ENCODE measurements at regions not wholly inside any gene's neighbourhood (a gene's known extent, or its start where the extent isn't known, plus 50 kb on each side); places are given as distances from the start of the nearest gene placed in this dataset.
A peak's percentile ranks its signal among the peaks of the same experiment; 100 is the strongest.

- Mint-ChIP-seq H3K9me3 (peaks cover 0 to 20% (median 8%) of the 10 kb centered on the region in 9 donors), H3K4me1 (no peaks in the 10 kb centered on the region), H3K4me3 (no peak overlapping the region), H3K27me3 (no peaks in the 10 kb centered on the region), H3K27ac (no peak overlapping the region), H3K36me3 (no peaks in the 10 kb centered on the region)
- DNase-seq = no peak
- ATAC-seq = no peak
- POLR2A ChIA-PET = no interaction called here
These were observed 914.4 kb upstream of the TENM4 start for GRCh38 chr11:80355251-80355650.

DNA sequence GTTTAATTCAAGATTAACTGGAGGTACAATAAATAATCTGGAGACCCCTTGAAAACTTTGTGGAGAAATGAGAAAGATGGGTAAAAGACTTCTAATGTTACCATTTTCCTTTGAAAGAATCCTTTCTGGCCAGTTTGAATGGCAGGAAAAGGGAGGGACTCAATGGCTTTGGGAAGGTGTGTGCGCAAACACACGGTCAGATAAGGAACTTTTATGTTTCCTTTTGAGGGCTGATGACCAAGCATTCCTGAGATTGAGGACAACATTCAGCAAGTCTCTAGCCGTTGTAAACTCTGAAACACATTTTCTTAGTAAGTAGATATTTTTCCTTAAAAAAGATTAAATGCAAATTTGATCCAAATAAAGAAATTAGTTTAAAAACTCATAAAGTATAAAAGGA, 909.7 kb upstream of the TENM4 start:
- POLR2A ChIA-PET = no interaction called here
- no peak for DNase-seq
- no peak overlapping the region for H3K27ac Mint-ChIP-seq
- no peak for ATAC-seq
- peaks cover 0 to 14% (median 5%) of the 10 kb centered on the region in 9 donors for H3K9me3 Mint-ChIP-seq
- H3K4me3 Mint-ChIP-seq = no peak overlapping the region
- H3K4me1 Mint-ChIP-seq = no peaks in the 10 kb centered on the region
- H3K36me3 Mint-ChIP-seq = no peaks in the 10 kb centered on the region
- H3K27me3 Mint-ChIP-seq = no peaks in the 10 kb centered on the region

DNA sequence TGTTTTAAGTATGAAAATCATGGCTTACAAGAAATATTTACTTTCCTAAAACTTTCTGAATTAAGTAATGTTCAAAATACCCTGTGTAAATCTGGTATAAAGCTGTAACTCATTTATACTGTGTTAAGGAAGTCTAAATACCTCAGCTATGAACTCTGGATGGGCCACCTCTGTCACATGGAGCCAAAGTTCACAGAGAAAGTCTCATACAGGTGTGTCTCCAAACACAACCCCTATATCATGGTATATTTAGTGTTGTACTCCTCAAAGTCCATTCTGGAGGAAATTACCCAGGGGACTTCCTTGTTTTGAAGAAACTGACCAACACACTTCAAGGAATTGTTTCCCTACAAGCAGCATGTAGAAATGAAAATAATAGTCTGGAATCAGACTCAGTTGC, 909.2 kb upstream of the TENM4 start:
- no peaks in the 10 kb centered on the region for H3K27me3 Mint-ChIP-seq
- ATAC-seq (no peak), DNase-seq (no peak)
- H3K27ac Mint-ChIP-seq = no peak overlapping the region
- peaks cover 0 to 14% (median 5%) of the 10 kb centered on the region in 9 donors for H3K9me3 Mint-ChIP-seq
- no peaks in the 10 kb centered on the region for H3K4me1 Mint-ChIP-seq
- no peaks in the 10 kb centered on the region for H3K36me3 Mint-ChIP-seq
- no peak overlapping the region for H3K4me3 Mint-ChIP-seq
- POLR2A ChIA-PET = no interaction called here

DNA sequence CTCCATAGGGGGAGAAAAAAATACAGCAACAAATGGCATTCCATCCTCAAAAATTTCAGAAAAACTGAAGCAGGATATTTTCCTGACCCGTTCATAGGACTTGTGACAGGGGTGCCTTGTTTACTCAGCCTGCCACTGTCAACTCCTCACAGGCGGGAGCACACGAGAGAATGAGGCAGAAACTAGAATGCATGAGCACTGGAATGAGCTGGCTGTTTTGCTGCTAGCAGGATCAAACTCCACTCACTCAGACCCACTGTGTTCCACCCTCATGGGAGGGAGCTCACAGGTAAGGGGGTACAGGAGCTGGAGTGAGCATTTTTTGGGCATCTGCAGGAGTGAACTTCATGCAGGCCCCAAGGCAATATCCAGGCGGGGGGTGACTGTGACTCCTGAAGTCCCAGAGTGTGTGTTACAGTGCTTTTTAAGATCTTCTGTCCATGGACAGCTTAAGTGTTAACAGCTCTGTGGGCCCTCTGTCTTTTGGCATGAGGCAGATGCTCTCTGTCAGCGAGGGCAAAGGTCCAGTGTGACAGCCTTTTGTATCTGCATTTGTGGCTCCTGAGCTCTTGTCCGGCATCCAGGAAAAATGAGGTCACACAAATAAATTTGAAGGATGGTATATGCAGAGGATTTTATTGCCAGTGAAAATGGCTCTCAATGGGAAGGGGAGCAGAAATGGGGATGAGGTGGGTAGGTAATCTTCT, 905.7 kb upstream of the TENM4 start:
- POLR2A ChIA-PET = no interaction called here
- peaks cover 3 to 16% (median 7%) of the 10 kb centered on the region in 9 donors for H3K9me3 Mint-ChIP-seq
- H3K4me3 Mint-ChIP-seq = no peak overlapping the region
- H3K27ac Mint-ChIP-seq = no peak overlapping the region
- ATAC-seq = no peak
- H3K36me3 Mint-ChIP-seq = no peaks in the 10 kb centered on the region
- DNase-seq = no peak
- no peaks in the 10 kb centered on the region for H3K27me3 Mint-ChIP-seq
- no peaks in the 10 kb centered on the region for H3K4me1 Mint-ChIP-seq

GRCh38 chr11:80343436-80343835, 902.6 kb upstream of the TENM4 start:
- no peaks in the 10 kb centered on the region for H3K36me3 Mint-ChIP-seq
- DNase-seq = no peak
- H3K27ac Mint-ChIP-seq = peak overlapping the region in 1 of 10 donors; percentile 54
- no peak for ATAC-seq
- H3K27me3 Mint-ChIP-seq = no peaks in the 10 kb centered on the region
- no peaks in the 10 kb centered on the region for H3K4me1 Mint-ChIP-seq
- no peak overlapping the region for H3K4me3 Mint-ChIP-seq
- peaks cover 0 to 19% (median 2%) of the 10 kb centered on the region in 9 donors for H3K9me3 Mint-ChIP-seq
- POLR2A ChIA-PET = no interaction called here

- ATAC-seq = no peak
These were observed 897.4 kb upstream of the TENM4 start for GRCh38 chr11:80338231-80338630.

GRCh38 chr11:80331694-80332093, 890.9 kb upstream of the TENM4 start:
- no peaks in the 10 kb centered on the region for H3K4me1 Mint-ChIP-seq
- DNase-seq (no peak), ATAC-seq (no peak)
- POLR2A ChIA-PET = no interaction called here
- H3K9me3 Mint-ChIP-seq = peaks cover 0 to 15% (median 4%) of the 10 kb centered on the region in 9 donors
- H3K27me3 Mint-ChIP-seq = peaks cover 0 to 2% (median 0%) of the 10 kb centered on the region in 5 donors
- peaks cover 0 to under 1% (median 0%) of the 10 kb centered on the region in 3 donors for H3K36me3 Mint-ChIP-seq
- no peak overlapping the region for H3K27ac Mint-ChIP-seq
- H3K4me3 Mint-ChIP-seq = no peak overlapping the region

More at GRCh38 chr11:80338231-80338630, 897.4 kb upstream of the TENM4 start:
- peaks cover 0 to 2% (median 0%) of the 10 kb centered on the region in 5 donors for H3K27me3 Mint-ChIP-seq
- DNase-seq = no peak
- no peak overlapping the region for H3K27ac Mint-ChIP-seq
- H3K36me3 Mint-ChIP-seq = peaks cover 0 to 3% (median 0%) of the 10 kb centered on the region in 3 donors
- H3K4me3 Mint-ChIP-seq = no peak overlapping the region
- H3K9me3 Mint-ChIP-seq = peaks cover 2 to 22% (median 10%) of the 10 kb centered on the region in 9 donors
- POLR2A ChIA-PET = no interaction called here
- H3K4me1 Mint-ChIP-seq = no peaks in the 10 kb centered on the region

GRCh38 chr11:80330264-80330663, 889.4 kb upstream of the TENM4 start:
- Mint-ChIP-seq H3K4me1 (no peaks in the 10 kb centered on the region), H3K27me3 (peaks cover 0 to 2% (median 0%) of the 10 kb centered on the region in 5 donors), H3K36me3 (no peaks in the 10 kb centered on the region), H3K4me3 (no peak overlapping the region), H3K27ac (no peak overlapping the region), H3K9me3 (peaks cover 0 to 11% (median 7%) of the 10 kb centered on the region in 9 donors)
- ATAC-seq = no peak
- no peak for DNase-seq
- POLR2A ChIA-PET = no interaction called here

DNA sequence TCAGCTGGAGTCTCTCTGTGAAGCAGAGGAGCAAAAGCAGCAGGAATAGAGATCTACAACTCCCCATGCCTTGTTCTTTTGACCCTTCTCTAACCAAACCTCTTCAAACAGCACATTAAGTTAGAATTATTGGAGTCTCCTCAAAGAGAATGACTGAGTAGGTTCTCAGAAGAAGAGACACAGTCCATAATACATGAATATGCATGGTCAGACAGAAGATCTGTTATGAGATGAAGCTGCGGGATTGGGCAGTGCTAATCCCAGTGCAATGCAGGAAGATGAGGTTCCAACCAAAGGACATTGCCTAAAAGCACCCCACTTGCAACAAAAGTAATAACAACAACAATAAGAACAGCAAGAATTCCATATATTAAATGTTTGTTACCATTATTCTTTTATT, 887.9 kb upstream of the TENM4 start:
- DNase-seq = no peak
- Mint-ChIP-seq H3K36me3 (no peaks in the 10 kb centered on the region), H3K27ac (no peak overlapping the region), H3K4me1 (no peaks in the 10 kb centered on the region), H3K9me3 (peaks cover 0 to 11% (median 7%) of the 10 kb centered on the region in 9 donors), H3K27me3 (no peaks in the 10 kb centered on the region), H3K4me3 (no peak overlapping the region)
- ATAC-seq = no peak
- POLR2A ChIA-PET = no interaction called here

- Mint-ChIP-seq H3K27me3 (no peaks in the 10 kb centered on the region), H3K27ac (no peak overlapping the region), H3K36me3 (no peaks in the 10 kb centered on the region), H3K4me1 (no peaks in the 10 kb centered on the region), H3K9me3 (peaks cover 0 to 11% (median 4%) of the 10 kb centered on the region in 9 donors), H3K4me3 (no peak overlapping the region)
- no peak for ATAC-seq
- POLR2A ChIA-PET = no interaction called here
- DNase-seq = no peak
These were observed 887.3 kb upstream of the TENM4 start for GRCh38 chr11:80327956-80328614.

DNA sequence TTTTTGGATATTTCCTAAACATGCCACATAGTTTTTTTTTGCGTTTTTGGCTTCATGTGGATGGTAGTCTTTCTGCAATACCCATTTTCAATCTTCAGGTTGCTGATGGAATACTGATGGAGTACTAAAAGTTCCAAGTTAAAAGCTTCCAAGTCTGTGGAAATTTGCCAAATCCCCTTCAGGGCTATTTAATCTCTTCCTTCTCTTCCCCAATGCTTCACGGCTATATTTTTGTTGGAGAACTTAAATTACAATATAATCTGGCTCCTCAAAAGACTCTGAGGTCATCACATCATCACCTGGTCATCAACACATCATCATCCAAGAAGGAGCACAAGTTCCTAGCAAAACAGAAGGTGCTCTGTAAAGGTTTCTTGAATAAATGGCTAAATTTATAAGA, 881.0 kb upstream of the TENM4 start:
- Mint-ChIP-seq H3K27me3 (no peaks in the 10 kb centered on the region), H3K9me3 (peaks cover 0 to 13% (median 4%) of the 10 kb centered on the region in 9 donors), H3K4me3 (no peak overlapping the region), H3K36me3 (no peaks in the 10 kb centered on the region), H3K27ac (no peak overlapping the region), H3K4me1 (no peaks in the 10 kb centered on the region)
- POLR2A ChIA-PET = no interaction called here
- DNase-seq (no peak), ATAC-seq (no peak)

DNA sequence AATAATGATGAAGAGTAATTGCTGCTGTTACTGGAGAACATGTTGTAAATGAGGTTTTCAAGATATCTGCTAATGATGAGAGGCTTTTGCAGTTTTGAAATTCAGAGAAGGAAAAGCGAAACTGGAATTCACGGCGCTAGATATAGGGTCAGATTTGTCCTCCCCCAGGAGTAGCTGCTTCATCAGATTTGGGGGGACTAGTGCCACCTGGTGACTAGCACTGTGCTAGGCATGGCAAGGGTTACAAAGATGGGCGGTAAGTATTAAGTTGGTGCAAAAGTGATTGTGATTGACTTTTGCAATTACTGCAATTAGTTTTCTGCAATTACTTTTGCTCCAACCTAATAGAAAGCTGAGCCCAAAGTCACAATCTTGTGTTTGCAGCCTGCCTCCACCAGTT, 879.9 kb upstream of the TENM4 start:
- H3K4me3 Mint-ChIP-seq = no peak overlapping the region
- no peaks in the 10 kb centered on the region for H3K36me3 Mint-ChIP-seq
- DNase-seq (no peak), ATAC-seq (no peak)
- peaks cover 0 to 19% (median 6%) of the 10 kb centered on the region in 9 donors for H3K9me3 Mint-ChIP-seq
- H3K27me3 Mint-ChIP-seq = no peaks in the 10 kb centered on the region
- no peak overlapping the region for H3K27ac Mint-ChIP-seq
- H3K4me1 Mint-ChIP-seq = no peaks in the 10 kb centered on the region
- POLR2A ChIA-PET = no interaction called here

- H3K36me3 Mint-ChIP-seq = no peaks in the 10 kb centered on the region
- no peak overlapping the region for H3K4me3 Mint-ChIP-seq
- ATAC-seq (no peak), DNase-seq (no peak)
- H3K4me1 Mint-ChIP-seq = no peaks in the 10 kb centered on the region
- H3K27ac Mint-ChIP-seq = no peak overlapping the region
- peaks cover 0 to 24% (median 7%) of the 10 kb centered on the region in 9 donors for H3K9me3 Mint-ChIP-seq
- POLR2A ChIA-PET = no interaction called here
- H3K27me3 Mint-ChIP-seq = no peaks in the 10 kb centered on the region
These were observed 879.4 kb upstream of the TENM4 start for GRCh38 chr11:80320226-80320625.

DNA sequence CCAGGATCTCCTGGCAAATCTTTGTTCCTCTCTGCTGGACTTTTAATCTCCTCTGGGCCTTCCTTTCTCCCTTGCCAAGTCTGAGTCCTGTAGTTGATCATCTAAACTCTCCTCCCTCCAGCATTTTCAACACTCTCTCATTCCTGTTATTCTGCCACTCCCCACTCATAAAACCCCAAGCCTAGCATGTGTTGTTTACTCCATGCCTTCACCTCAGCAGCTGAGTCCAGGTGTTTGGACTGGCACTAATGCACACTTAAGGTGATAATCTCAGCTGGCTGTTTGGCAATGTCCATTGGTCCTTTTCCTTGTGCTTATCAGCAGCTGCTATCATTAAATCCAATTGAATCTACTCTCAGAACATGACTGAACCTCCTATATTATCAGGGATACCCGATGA, 876.8 kb upstream of the TENM4 start:
- Mint-ChIP-seq H3K4me1 (no peaks in the 10 kb centered on the region), H3K36me3 (no peaks in the 10 kb centered on the region), H3K9me3 (peaks cover 0 to 29% (median 5%) of the 10 kb centered on the region in 9 donors), H3K4me3 (no peak overlapping the region), H3K27me3 (no peaks in the 10 kb centered on the region), H3K27ac (no peak overlapping the region)
- DNase-seq (no peak), ATAC-seq (no peak)
- POLR2A ChIA-PET = no interaction called here
